ENCODE measurements at regions not wholly inside any gene's neighbourhood (a gene's known extent, or its start where the extent isn't known, plus 50 kb on each side); places are given as distances from the start of the nearest gene placed in this dataset.
"Not testable (repeated sequence)": the region's sequence is repeated elsewhere in the genome, so short reads cannot be mapped to it uniquely, and the experiment has no call there.

- not testable (repeated sequence) for FAIRE-seq; DNase-seq (ENCODE audit: low spot score)
These were observed 290.3 kb upstream of the PLGLB1 start for GRCh38 chr2:87311896-87312441.

GRCh38 chr2:87314622-87315021, 293.0 kb upstream of the PLGLB1 start:
- DNase-seq (ENCODE audit: low spot score) = peak; percentile 3
- not testable (repeated sequence) for FAIRE-seq

- FAIRE-seq = peak; percentile 68
- not testable (repeated sequence) for DNase-seq (ENCODE audit: low spot score)
These were observed 293.7 kb upstream of the PLGLB1 start for GRCh38 chr2:87315183-87315902.

GRCh38 chr2:87317193-87317592, 295.5 kb upstream of the PLGLB1 start:
- FAIRE-seq = not testable (repeated sequence)
- peak; percentile 6 for DNase-seq (ENCODE audit: low spot score)

GRCh38 chr2:87318814-87319491, 297.3 kb upstream of the PLGLB1 start:
- peak; percentile 52 for FAIRE-seq
- peak; percentile 62 for DNase-seq (ENCODE audit: low spot score)

GRCh38 chr2:87319705-87320104, 298.1 kb upstream of the PLGLB1 start:
- FAIRE-seq; DNase-seq (ENCODE audit: low spot score): not testable (repeated sequence)

GRCh38 chr2:87321201-87321600, 299.6 kb upstream of the PLGLB1 start:
- FAIRE-seq; DNase-seq (ENCODE audit: low spot score): not testable (repeated sequence)

GRCh38 chr2:87324335-87325041, 302.8 kb upstream of the PLGLB1 start:
- not testable (repeated sequence) for DNase-seq (ENCODE audit: low spot score)
- FAIRE-seq = peak; percentile 89

GRCh38 chr2:87325042-87325910, 303.6 kb upstream of the PLGLB1 start:
- DNase-seq (ENCODE audit: low spot score) = peak; percentile 1
- FAIRE-seq = not testable (repeated sequence)

- not testable (repeated sequence) for FAIRE-seq; DNase-seq (ENCODE audit: low spot score)
These were observed 304.3 kb upstream of the PLGLB1 start for GRCh38 chr2:87325911-87326294.

GRCh38 chr2:87326754-87327153, 305.1 kb upstream of the PLGLB1 start:
- DNase-seq (ENCODE audit: low spot score); FAIRE-seq: not testable (repeated sequence)

GRCh38 chr2:87327648-87328371, 306.2 kb upstream of the PLGLB1 start:
- not testable (repeated sequence) for FAIRE-seq; DNase-seq (ENCODE audit: low spot score)

GRCh38 chr2:87329529-87329928, 307.9 kb upstream of the PLGLB1 start:
- not testable (repeated sequence) for DNase-seq (ENCODE audit: low spot score); FAIRE-seq

GRCh38 chr2:87330486-87330885, 308.8 kb upstream of the PLGLB1 start:
- FAIRE-seq; DNase-seq (ENCODE audit: low spot score): not testable (repeated sequence)

GRCh38 chr2:87331940-87332583, 310.4 kb upstream of the PLGLB1 start:
- not testable (repeated sequence) for FAIRE-seq; DNase-seq (ENCODE audit: low spot score)

- not testable (repeated sequence) for FAIRE-seq; DNase-seq (ENCODE audit: low spot score)
These were observed 313.2 kb upstream of the PLGLB1 start for GRCh38 chr2:87334888-87335287.

GRCh38 chr2:87338998-87339397, 317.4 kb upstream of the PLGLB1 start:
- peak; percentile 2 for DNase-seq (ENCODE audit: low spot score)

GRCh38 chr2:87341601-87342014, 320.0 kb upstream of the PLGLB1 start:
- not testable (repeated sequence) for FAIRE-seq
- peak; percentile 12 for DNase-seq (ENCODE audit: low spot score)

More at GRCh38 chr2:87338998-87339397, 317.4 kb upstream of the PLGLB1 start:
- not testable (repeated sequence) for FAIRE-seq

GRCh38 chr2:87342175-87342574, 320.5 kb upstream of the PLGLB1 start:
- DNase-seq (ENCODE audit: low spot score); FAIRE-seq: not testable (repeated sequence)
